IPS DF 6.9 (cell line): ENCODE measurements at regions not wholly inside any gene's neighbourhood (a gene's known extent, or its start where the extent isn't known, plus 50 kb on each side); places are given as distances from the start of the nearest gene placed in this dataset.
A peak's percentile ranks its signal among the peaks of the same experiment; 100 is the strongest.

Experiments used
- DNase-seq: peaks from one replicate; pipeline ENCODE4 v3.0.0-alpha.2; 2013; ENCODE audit warnings: low read depth, low spot score
- H3K27ac ChIP-seq: one replicate; pipeline ENCODE4 v1.5.1; 2013; ENCODE audit warnings: low read length, control low read depth
- H3K27me3 ChIP-seq: 2 replicates; pipeline ENCODE4 v1.6.1; 2013; ENCODE audit warnings: mild to moderate bottlenecking, low read length; ENCODE audit not compliant: control insufficient read depth, insufficient read depth
- H3K36me3 ChIP-seq: 2 replicates; pipeline ENCODE4 v1.6.1; 2013; ENCODE audit warnings: low read length; ENCODE audit not compliant: control insufficient read depth, insufficient read depth
- H3K4me1 ChIP-seq: 2 replicates; pipeline ENCODE4 v1.6.1; 2013; ENCODE audit warnings: low read length; ENCODE audit not compliant: control insufficient read depth, insufficient read depth
- H3K4me3 ChIP-seq: 2 replicates; pipeline ENCODE4 v1.5.1; 2013; ENCODE audit warnings: mild to moderate bottlenecking, low read length
- H3K9me3 ChIP-seq: 2 replicates; pipeline ENCODE4 v1.6.1; 2013; ENCODE audit warnings: low read length, inconsistent platforms; ENCODE audit not compliant: control insufficient read depth, insufficient read depth
- WGBS: extraction: QIAGEN DNeasy Blood & Tissue Kit; methylation state at CpG from one replicate; pipeline ENCODE4 v1.1.7; 2013; ENCODE audit warnings: mixed read lengths, missing lambda C conversion rate; ENCODE audit not compliant: insufficient read length, insufficient coverage; 5-methylcytosine and 5-hydroxymethylcytosine counted together

- Histone ChIP-seq H3K9me3 (no peaks in the 10 kb centered on the region), H3K4me1 (no peaks in the 10 kb centered on the region), H3K27ac (no peak overlapping the region), H3K4me3 (no peak overlapping the region), H3K36me3 (no peaks in the 10 kb centered on the region), H3K27me3 (no peaks in the 10 kb centered on the region)
- WGBS, result no CpG with 5 or more reads among the region's 1 CpG
- no peak for DNase-seq
These were observed 558.9 kb upstream of the LRFN5 start for GRCh38 chr14:41047763-41048162.

GRCh38 chr14:41037388-41037787, 569.3 kb upstream of the LRFN5 start:
- Histone ChIP-seq H3K9me3 (no peaks in the 10 kb centered on the region), H3K4me1 (no peaks in the 10 kb centered on the region), H3K27me3 (no peaks in the 10 kb centered on the region), H3K27ac (no peak overlapping the region), H3K36me3 (no peaks in the 10 kb centered on the region), H3K4me3 (no peak overlapping the region)
- DNase-seq, result no peak
- no CpG with 5 or more reads among the region's 3 CpGs for WGBS

- no peaks in the 10 kb centered on the region for H3K27me3 ChIP-seq
These were observed 571.7 kb upstream of the LRFN5 start for GRCh38 chr14:41034969-41035368.

GRCh38 chr14:41022932-41023331, 583.7 kb upstream of the LRFN5 start:
- Histone ChIP-seq H3K36me3 (no peaks in the 10 kb centered on the region), H3K9me3 (no peaks in the 10 kb centered on the region), H3K27ac (no peak overlapping the region), H3K4me3 (no peak overlapping the region), H3K27me3 (no peaks in the 10 kb centered on the region), H3K4me1 (no peaks in the 10 kb centered on the region)
- DNase-seq, result no peak
- no CpG with 5 or more reads among the region's 2 CpGs for WGBS

More at GRCh38 chr14:41034969-41035368, 571.7 kb upstream of the LRFN5 start:
- no peak overlapping the region for H3K4me3 ChIP-seq
- no peak overlapping the region for H3K27ac ChIP-seq
- WGBS, result no CpG with 5 or more reads among the region's 1 CpG
- no peaks in the 10 kb centered on the region for H3K4me1 ChIP-seq
- DNase-seq, result no peak
- H3K9me3 ChIP-seq, result no peaks in the 10 kb centered on the region
- no peaks in the 10 kb centered on the region for H3K36me3 ChIP-seq

DNA sequence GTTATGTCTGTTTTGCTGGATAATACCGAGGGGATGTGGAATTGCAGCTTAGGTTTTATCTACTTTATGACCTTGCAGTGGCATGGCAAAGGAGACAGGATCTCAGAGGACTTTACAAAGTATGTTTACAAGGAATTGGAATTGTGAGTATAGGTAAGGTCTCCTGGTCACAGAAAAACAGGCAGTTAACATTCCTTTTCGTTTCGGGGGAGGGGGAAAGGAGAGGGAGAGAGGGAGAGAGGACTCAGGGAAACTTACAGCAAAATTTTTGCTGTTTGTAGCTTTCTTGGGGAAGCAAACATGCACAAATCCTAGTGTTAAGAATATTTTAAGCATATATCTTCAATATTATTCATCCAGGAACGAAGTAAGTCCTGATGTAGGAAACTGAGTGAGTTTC, 590.5 kb upstream of the LRFN5 start:
- DNase-seq, result peak; percentile 18
- Histone ChIP-seq H3K4me1 (no peaks in the 10 kb centered on the region), H3K36me3 (no peaks in the 10 kb centered on the region), H3K9me3 (no peaks in the 10 kb centered on the region), H3K4me3 (no peak overlapping the region), H3K27ac (no peak overlapping the region), H3K27me3 (no peaks in the 10 kb centered on the region)
- WGBS, result no CpG with 5 or more reads among the region's 4 CpGs

- Histone ChIP-seq H3K27ac (no peak overlapping the region), H3K4me1 (no peaks in the 10 kb centered on the region), H3K27me3 (no peaks in the 10 kb centered on the region), H3K36me3 (no peaks in the 10 kb centered on the region), H3K4me3 (no peak overlapping the region), H3K9me3 (no peaks in the 10 kb centered on the region)
- DNase-seq, result no peak
- WGBS, result no CpG with 5 or more reads among the region's 3 CpGs
These were observed 606.3 kb upstream of the LRFN5 start for GRCh38 chr14:41000350-41000749.

- H3K9me3 ChIP-seq, result no peaks in the 10 kb centered on the region
- H3K4me1 ChIP-seq, result no peaks in the 10 kb centered on the region
- no peaks in the 10 kb centered on the region for H3K27me3 ChIP-seq
- DNase-seq, result no peak
- H3K36me3 ChIP-seq, result no peaks in the 10 kb centered on the region
- no peak overlapping the region for H3K27ac ChIP-seq
- WGBS, result no CpG with 5 or more reads among the region's 1 CpG
- no peak overlapping the region for H3K4me3 ChIP-seq
These were observed 617.4 kb upstream of the LRFN5 start for GRCh38 chr14:40989260-40989659.

DNA sequence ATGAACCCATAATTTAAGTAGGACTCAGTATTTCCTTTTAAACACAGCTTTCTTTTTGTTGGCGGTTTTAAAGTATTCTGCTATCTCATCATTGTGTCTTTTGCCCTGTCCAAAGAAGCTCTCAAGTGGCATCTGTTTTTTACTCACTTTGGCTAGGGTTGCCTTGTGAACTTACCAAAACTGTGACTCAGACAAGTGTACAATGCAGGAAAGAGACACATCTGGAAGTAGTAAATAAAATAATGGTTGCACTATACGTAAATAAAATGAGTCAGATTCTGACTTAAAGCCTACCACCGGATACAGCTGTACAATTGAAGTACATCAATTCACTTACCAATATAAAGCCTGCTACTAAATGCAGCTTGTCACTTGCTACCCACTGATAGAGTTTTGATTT, 619.2 kb upstream of the LRFN5 start:
- Histone ChIP-seq H3K27ac (no peak overlapping the region), H3K27me3 (no peaks in the 10 kb centered on the region), H3K36me3 (no peaks in the 10 kb centered on the region), H3K4me3 (no peak overlapping the region), H3K4me1 (no peaks in the 10 kb centered on the region), H3K9me3 (no peaks in the 10 kb centered on the region)
- no CpG with 5 or more reads among the region's 3 CpGs for WGBS
- no peak for DNase-seq

DNA sequence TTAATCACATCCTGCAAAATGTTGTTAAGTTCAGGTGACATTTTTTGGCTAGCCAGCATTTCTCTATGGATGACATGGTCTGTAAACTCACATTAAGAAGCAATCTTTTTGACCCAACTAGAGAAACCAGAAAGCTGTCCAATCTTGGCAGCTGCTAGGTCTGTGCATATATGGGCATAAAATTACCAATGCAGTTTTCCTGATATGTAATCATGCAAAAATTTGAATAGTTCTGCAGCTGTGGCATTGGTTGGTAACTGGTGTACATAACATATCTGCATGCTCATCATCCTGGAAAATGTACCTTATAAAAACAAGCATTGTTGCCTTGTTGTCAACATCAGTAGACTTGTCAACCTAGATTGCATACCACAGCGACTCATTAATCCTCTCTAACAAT, 620.0 kb upstream of the LRFN5 start:
- WGBS, result no CpG with 5 or more reads among the region's 1 CpG
- Histone ChIP-seq H3K27ac (no peak overlapping the region), H3K4me3 (no peak overlapping the region), H3K4me1 (no peaks in the 10 kb centered on the region), H3K36me3 (no peaks in the 10 kb centered on the region), H3K27me3 (no peaks in the 10 kb centered on the region), H3K9me3 (no peaks in the 10 kb centered on the region)
- DNase-seq, result no peak

- Histone ChIP-seq H3K27ac (no peak overlapping the region), H3K36me3 (no peaks in the 10 kb centered on the region), H3K27me3 (no peaks in the 10 kb centered on the region), H3K9me3 (no peaks in the 10 kb centered on the region), H3K4me3 (no peak overlapping the region), H3K4me1 (no peaks in the 10 kb centered on the region; the same call in 1 of the 2 replicates)
- no CpG with 5 or more reads among the region's 4 CpGs for whole genome bisulfite sequencing
- no peak for DNase-seq
These were observed 621.1 kb upstream of the LRFN5 start for GRCh38 chr14:40985584-40985983.

- Histone ChIP-seq H3K27me3 (no peaks in the 10 kb centered on the region), H3K4me3 (no peak overlapping the region), H3K27ac (no peak overlapping the region), H3K4me1 (no peaks in the 10 kb centered on the region; the same call in 1 of the 2 replicates), H3K36me3 (no peaks in the 10 kb centered on the region), H3K9me3 (no peaks in the 10 kb centered on the region)
- DNase-seq, result no peak
- WGBS, result no CpG with 5 or more reads among the region's 3 CpGs
These were observed 623.1 kb upstream of the LRFN5 start for GRCh38 chr14:40983604-40984003.
